HEK293 (cell line): ENCODE measurements at regions not wholly inside any gene's neighbourhood (a gene's known extent, or its start where the extent isn't known, plus 50 kb on each side); places are given as distances from the start of the nearest gene placed in this dataset.

Experiments
- CTCF ChIP-seq: fragments of 450-650 bp; formaldehyde crosslinking; IDR thresholded peaks from 2 replicates; pipeline ENCODE4 v1.5.1; 2016; ENCODE audit warnings: missing biosample characterization, missing genetic modification characterization
- ELK4 ChIP-seq: IDR thresholded peaks from 2 replicates; pipeline ENCODE4 v1.6.1; 2011; ENCODE audit warnings: mild to moderate bottlenecking, low read depth, low read length, borderline replicate concordance
- ZNF18 ChIP-seq: fragments of 450-650 bp; formaldehyde crosslinking; IDR thresholded peaks from 2 replicates; pipeline ENCODE4 v1.5.1; 2016; ENCODE audit warnings: missing biosample characterization, missing genetic modification characterization
- ZNF324 ChIP-seq: fragments of 450-650 bp; formaldehyde crosslinking; IDR thresholded peaks from 2 replicates; pipeline ENCODE4 v1.5.1; 2016; ENCODE audit warnings: missing biosample characterization, missing genetic modification characterization
- ZNF350 ChIP-seq: fragments of 450-650 bp; formaldehyde crosslinking; IDR thresholded peaks from 2 replicates; pipeline ENCODE4 v1.5.0; 2017; ENCODE audit warnings: missing biosample characterization, mild to moderate bottlenecking, missing genetic modification characterization
- ZNF423 ChIP-seq: fragments of 450-650 bp; formaldehyde crosslinking; IDR thresholded peaks from 2 replicates; pipeline ENCODE4 v1.5.1; 2016; ENCODE audit warnings: missing biosample characterization, missing genetic modification characterization
- ZNF76 ChIP-seq: fragments of 450-650 bp; formaldehyde crosslinking; IDR thresholded peaks from 2 replicates; pipeline ENCODE4; 2016; ENCODE audit warnings: low read depth, missing biosample characterization, missing genetic modification characterization, borderline replicate concordance

GRCh38 chr2:106705877-106706276, 180.1 kb downstream of the ST6GAL2 start:
- TF ChIP-seq ELK4 (no peak), CTCF (tag by site-specific recombination) (no peak), ZNF76 (tag by site-specific recombination) (no peak), ZNF18 (tag by site-specific recombination) (no peak), ZNF350 (no peak), ZNF324 (tag by site-specific recombination) (no peak), ZNF423 (no peak)
